ENCODE measurements at regions not wholly inside any gene's neighbourhood (a gene's known extent, or its start where the extent isn't known, plus 50 kb on each side); places are given as distances from the start of the nearest gene placed in this dataset.

DNA sequence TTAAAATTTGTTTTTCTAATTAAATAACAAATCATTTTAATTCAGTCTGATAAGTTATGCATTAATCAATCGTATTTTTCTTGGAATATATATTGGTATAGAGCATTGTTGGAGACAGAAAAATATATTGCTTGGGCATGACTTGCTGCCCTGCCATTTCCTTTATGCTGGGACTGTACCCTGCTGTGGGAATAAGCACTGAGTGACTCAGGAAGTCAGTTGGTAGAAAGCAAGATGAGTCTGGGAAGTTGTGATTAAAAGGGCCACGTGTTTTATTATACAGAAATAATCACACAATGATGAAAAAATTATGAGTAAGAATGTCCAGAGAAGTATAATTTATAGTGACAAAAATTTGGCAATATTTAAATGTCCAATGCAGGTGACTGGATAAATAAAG lies 139.5 kb downstream of the KIF18A start:
- no peak for DNase-seq

DNA sequence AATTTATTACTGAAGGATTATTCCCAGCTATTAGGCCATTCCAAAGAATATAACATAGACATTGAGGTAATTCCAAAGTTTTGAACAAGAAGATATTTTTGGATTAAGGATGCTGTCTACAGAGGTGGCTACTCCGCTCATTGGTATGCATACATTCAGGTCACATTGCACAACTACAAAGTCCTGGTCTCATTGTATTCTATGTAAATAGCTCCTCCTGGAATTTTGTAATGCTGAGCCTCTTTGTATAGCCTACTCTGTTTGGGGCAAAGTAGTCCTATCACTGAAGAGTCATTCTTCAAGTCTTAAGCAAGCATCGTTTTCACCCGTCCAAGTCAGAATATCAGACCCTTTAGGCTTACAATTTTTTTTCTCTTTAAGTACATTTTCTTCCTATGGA lies 142.4 kb downstream of the KIF18A start:
- DNase-seq: no peak

DNA sequence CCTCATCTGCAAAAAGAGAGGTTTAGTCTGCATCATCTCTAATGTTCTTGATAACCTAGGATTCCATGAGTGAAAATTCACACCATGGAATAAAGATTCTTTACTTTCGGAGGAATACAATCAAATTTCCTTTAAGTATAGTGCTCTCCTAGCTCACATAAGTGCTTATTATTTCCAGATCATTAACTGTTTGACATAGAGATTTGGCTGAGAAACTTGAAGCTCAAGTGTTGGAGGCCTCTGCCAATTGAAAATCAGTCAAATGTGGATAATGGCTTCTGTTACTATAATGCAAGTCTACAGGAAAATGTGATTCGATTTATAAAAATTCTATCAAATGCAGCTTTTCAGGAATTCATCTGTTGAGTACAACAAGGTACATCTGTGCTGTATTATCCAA lies 144.6 kb downstream of the KIF18A start:
- no peak for DNase-seq

- DNase-seq: no peak
Observed at GRCh38 chr11:27949951-27950738, 157.8 kb downstream of the KIF18A start.

- no peak for DNase-seq
Observed at GRCh38 chr11:27945348-27945747, 162.6 kb downstream of the KIF18A start.

DNA sequence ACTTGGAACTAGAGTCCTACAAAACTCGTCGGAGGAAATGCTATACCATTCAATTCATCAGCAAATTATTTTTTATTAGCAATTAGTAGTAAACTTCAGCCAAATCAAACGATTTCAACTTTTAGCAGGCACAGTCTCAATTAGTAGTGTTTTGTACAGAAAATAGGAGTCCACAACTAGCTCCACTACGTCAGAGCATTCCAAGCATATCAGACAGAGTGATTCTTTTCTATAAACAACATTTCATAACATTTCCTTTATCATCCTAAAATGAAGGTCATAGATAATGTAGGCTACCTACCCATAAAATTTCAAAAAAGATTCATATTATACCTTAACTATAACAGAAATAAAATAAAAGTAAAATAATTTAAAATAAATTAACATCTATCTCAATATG lies 169.9 kb downstream of the KIF18A start:
- DNase-seq: no peak

GRCh38 chr11:27934830-27935145 lies 173.2 kb downstream of the KIF18A start:
- DNase-seq: no peak

- DNase-seq: no peak
Observed at GRCh38 chr11:27933992-27934829, 173.7 kb downstream of the KIF18A start.

DNA sequence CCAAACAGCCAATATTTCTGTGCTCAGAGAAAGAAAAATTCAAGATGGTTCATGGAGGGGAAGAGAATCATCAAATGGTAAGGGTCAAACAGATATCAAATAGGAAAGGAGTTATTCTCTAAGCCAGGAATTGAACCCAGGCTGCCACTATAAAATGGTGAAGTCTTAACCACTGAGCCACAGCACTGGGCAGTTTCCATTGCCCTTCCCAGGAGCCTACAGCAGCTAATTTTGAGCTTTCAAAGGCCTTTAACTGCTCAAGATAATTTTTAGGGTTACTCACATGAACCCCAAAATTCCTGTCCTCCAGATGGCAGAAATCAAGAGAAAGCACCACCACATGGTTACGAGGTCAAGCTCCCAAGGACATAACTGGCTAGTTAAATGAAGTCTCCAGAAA lies 176.2 kb downstream of the KIF18A start:
- no peak for DNase-seq

DNA sequence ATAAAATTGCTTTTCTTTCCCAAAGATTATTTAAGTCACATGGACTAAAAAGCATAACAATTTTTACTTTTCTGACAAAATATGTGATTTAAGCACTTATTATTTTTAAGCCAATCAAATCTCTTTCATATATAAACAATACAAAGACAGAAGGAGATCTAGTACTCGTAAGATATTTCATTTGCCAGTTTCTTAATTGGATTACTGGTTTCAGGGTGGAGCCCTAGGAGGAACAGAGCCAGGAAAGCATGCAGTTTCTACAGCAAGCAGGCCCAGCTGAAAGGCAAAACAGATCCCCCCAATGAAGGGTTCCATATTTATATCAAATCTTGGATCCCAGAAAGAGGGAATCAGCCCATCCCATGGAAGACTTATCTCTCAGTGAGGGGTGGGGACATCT lies 177.0 kb downstream of the KIF18A start:
- DNase-seq: no peak

DNA sequence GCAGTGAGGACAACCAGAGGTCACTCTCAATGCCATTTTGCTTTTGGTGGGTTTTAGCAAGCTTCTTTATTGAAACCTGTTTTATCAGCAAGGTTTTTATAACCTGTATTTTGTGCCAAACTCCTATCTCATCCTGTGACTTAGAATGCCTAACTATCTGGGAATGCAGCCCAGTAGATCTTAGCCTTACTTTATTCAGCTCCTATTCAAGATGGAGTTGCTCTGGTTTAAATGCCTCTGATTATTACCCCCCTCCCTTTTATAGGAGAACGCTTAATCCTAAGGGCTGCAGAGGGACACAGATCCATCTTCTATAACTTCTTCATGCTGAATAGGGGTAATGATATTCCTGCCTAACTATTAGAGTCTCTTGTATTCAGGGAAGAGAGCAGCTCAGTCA lies 179.1 kb downstream of the KIF18A start:
- DNase-seq: no peak

DNA sequence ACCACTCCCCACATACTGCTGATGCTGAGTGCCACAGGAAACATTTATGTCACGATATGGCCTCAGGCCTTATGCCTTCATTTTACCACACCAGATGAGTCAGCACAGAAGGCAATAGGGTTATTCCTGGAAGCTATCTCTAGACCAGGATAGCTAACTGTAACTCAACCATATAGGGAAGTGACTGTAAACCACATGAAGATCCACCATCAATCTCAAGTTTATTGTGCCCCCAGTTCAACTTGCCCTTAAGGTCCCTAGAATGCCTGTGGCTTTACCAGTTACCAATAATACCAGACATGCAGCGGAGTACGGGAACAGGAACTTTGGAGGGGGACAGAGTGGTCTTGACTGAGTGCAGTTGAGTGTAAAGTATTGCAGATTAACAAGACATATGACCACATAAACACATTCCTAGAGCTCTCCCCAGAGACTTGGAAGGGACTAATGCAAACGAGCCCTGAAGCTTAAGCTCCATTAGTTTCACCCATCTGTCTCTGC lies 180.9 kb downstream of the KIF18A start:
- DNase-seq: no peak

DNA sequence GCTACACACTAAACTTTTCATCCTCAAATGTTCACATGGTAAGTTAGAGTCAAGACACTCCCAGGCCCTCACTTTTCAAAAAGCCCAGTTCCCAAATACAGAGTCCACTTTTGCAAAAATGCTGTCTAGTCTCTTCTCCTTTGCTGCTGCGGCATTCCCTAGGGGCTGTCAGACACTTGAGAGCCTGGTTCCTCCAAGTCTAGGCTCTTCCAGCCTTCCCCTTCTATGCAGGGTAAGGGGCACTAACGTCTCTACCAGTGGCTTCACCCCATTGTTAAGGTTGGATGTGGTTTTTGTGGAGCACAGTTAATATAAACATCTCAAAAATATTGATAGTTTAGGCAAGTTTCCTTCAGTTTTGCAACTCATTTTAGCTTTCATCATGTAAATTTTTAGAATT lies 181.5 kb downstream of the KIF18A start:
- DNase-seq: no peak

DNA sequence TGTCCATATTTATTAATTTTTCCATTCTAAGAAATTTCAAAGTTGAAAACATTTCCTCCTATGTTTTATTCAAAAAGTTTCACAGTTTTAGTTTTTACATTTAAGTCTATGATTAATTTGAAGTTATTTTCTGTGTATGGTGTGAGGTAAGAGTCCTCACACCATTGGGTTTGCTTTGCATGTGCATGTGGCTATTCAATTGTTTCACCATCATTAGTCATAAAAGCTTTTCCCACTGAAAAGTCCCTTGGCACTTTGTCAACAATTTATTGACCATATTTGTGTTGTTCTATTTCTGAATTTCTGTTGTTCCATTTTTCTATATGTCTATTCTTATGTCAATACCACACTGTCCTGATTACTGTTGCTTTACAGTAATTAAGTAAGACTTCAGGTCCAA lies 186.5 kb downstream of the KIF18A start:
- no peak for DNase-seq

GRCh38 chr11:27916541-27917100 lies 191.3 kb downstream of the KIF18A start:
- DNase-seq: no peak

- DNase-seq: no peak
Observed at GRCh38 chr11:27914080-27914479, 193.9 kb downstream of the KIF18A start.

- no peak for DNase-seq
Observed at GRCh38 chr11:27913650-27914049, 194.3 kb downstream of the KIF18A start.

- no peak for DNase-seq
Observed at GRCh38 chr11:27912916-27913315, 195.0 kb downstream of the KIF18A start.

- no peak for DNase-seq
Observed at GRCh38 chr11:27910186-27910931, 197.6 kb downstream of the KIF18A start.

- DNase-seq: no peak
Observed at GRCh38 chr11:27909386-27909785, 198.6 kb downstream of the KIF18A start.

DNA sequence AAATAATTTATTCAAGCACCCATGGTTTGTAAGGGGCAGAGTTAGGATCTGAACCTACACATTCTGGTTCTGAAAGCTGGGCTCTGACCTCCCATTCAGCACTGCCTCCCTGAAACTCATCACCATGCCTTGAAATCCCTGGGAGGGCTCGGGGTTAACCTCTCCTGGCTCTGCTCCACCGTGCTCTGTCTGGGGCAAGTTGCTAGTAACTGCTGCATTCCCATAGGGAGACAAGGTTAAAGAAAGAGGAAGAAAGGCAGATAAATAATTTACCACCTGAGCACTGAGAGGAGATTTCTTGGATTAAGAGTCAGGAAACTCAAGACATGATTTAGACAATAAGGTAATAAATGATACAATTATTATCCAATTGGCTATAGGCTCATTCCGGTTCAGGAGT lies 199.3 kb downstream of the KIF18A start:
- DNase-seq: no peak

- DNase-seq: no peak
Observed at GRCh38 chr11:27907530-27907929, 200.4 kb downstream of the KIF18A start.

GRCh38 chr11:27907091-27907490 lies 200.9 kb downstream of the KIF18A start:
- DNase-seq: no peak

All from inflammatory macrophage (primary cell).